ENCODE measurements at regions not wholly inside any gene's neighbourhood (a gene's known extent, or its start where the extent isn't known, plus 50 kb on each side); places are given as distances from the start of the nearest gene placed in this dataset.
A peak's percentile ranks its signal among the peaks of the same experiment; 100 is the strongest.
"Not testable (repeated sequence)": the region's sequence is repeated elsewhere in the genome, so short reads cannot be mapped to it uniquely, and the experiment has no call there.

GRCh38 chr6:19331089-19331488 is 506.1 kb upstream of the ID4 start:
- no peak for DNase-seq

GRCh38 chr6:19332806-19333460 is 504.2 kb upstream of the ID4 start:
- no peak for DNase-seq

GRCh38 chr6:19333936-19334335 is 503.2 kb upstream of the ID4 start:
- DNase-seq, result no peak

- DNase-seq, result no peak
Observed at GRCh38 chr6:19336579-19336978, 500.6 kb upstream of the ID4 start.

GRCh38 chr6:19337101-19337500 is 500.1 kb upstream of the ID4 start:
- no peak for DNase-seq

- no peak for DNase-seq
Observed at GRCh38 chr6:19342616-19343015, 494.6 kb upstream of the ID4 start.

- no peak for DNase-seq
Observed at GRCh38 chr6:19349429-19349828, 487.7 kb upstream of the ID4 start.

- DNase-seq, result no peak
Observed at GRCh38 chr6:19354181-19354580, 483.0 kb upstream of the ID4 start.

GRCh38 chr6:19356692-19357091 is 480.5 kb upstream of the ID4 start:
- DNase-seq, result peak; percentile 14

- DNase-seq, result no peak
Observed at GRCh38 chr6:19362396-19362795, 474.8 kb upstream of the ID4 start.

GRCh38 chr6:19368511-19368910 is 468.7 kb upstream of the ID4 start:
- DNase-seq, result peak; percentile 33

GRCh38 chr6:19369785-19370184 is 467.4 kb upstream of the ID4 start:
- peak; percentile 5 for DNase-seq

GRCh38 chr6:19370831-19371230 is 466.3 kb upstream of the ID4 start:
- DNase-seq, result no peak

GRCh38 chr6:19375613-19376012 is 461.6 kb upstream of the ID4 start:
- no peak for DNase-seq

- DNase-seq, result no peak
Observed at GRCh38 chr6:19377722-19378121, 459.4 kb upstream of the ID4 start.

- no peak for DNase-seq
Observed at GRCh38 chr6:19380293-19380692, 456.9 kb upstream of the ID4 start.

GRCh38 chr6:19382676-19383075 is 454.5 kb upstream of the ID4 start:
- no peak for DNase-seq

GRCh38 chr6:19391926-19392325 is 445.2 kb upstream of the ID4 start:
- no peak for DNase-seq

- DNase-seq, result no peak
Observed at GRCh38 chr6:19394051-19394450, 443.1 kb upstream of the ID4 start.

- DNase-seq, result no peak
Observed at GRCh38 chr6:19394687-19395086, 442.5 kb upstream of the ID4 start.

GRCh38 chr6:19395316-19395715 is 441.9 kb upstream of the ID4 start:
- DNase-seq, result no peak

GRCh38 chr6:19399406-19399805 is 437.8 kb upstream of the ID4 start:
- peak; percentile 20 for DNase-seq

GRCh38 chr6:19404884-19405283 is 432.3 kb upstream of the ID4 start:
- DNase-seq, result not testable (repeated sequence)

- DNase-seq, result no peak
Observed at GRCh38 chr6:19408331-19408730, 428.8 kb upstream of the ID4 start.

- peak; percentile 11 for DNase-seq
Observed at GRCh38 chr6:19410481-19410880, 426.7 kb upstream of the ID4 start.

Data from fibroblast of skin of abdomen (primary cell).